ENCODE measurements at regions not wholly inside any gene's neighbourhood (a gene's known extent, or its start where the extent isn't known, plus 50 kb on each side); places are given as distances from the start of the nearest gene placed in this dataset.

- no peak for FAIRE-seq
- no peak for DNase-seq (ENCODE audit: low read depth in 1 of 2, low spot score in 2 of 2)
- Histone ChIP-seq H2BK120ac (replicated peaks; ENCODE audit: low read depth, low read length) (no peak overlapping the region), H4K8ac (ENCODE audit: extremely low read depth, insufficient read depth, low read length) (no peak overlapping the region), H3K18ac (ENCODE audit: extremely low read depth, low read length) (no peak overlapping the region), H3K56ac (replicated peaks; ENCODE audit: insufficient read length, low read depth, low read length) (no peak overlapping the region), H3K4ac (replicated peaks; ENCODE audit: insufficient read length, low read depth, low read length) (no peak overlapping the region), H3K4me2 (ENCODE audit: insufficient read depth in 1 of 2, low read depth in 2 of 2, low read length in 2 of 2) (no peak overlapping the region), H3K4me3 (ENCODE audit: extremely low read depth in 1 of 4, insufficient read depth in 2 of 4, low read depth in 3 of 4, low read length in 4 of 4) (no peak overlapping the region), H2AFZ (ENCODE audit: low read length) (no peak overlapping the region), H4K5ac (ENCODE audit: insufficient read length, low read depth, low read length) (no peak overlapping the region), H3K23ac (ENCODE audit: insufficient read length) (no peak overlapping the region), H2BK12ac (ENCODE audit: low read depth, low read length) (no peak overlapping the region), H3K27me3 (replicated peaks in 1 of 4; ENCODE audit: control insufficient read depth in 3 of 4, extremely low read depth in 1 of 4, insufficient read depth in 3 of 4, low read length in 3 of 4) (no peaks in the 10 kb centered on the region), H4K91ac (replicated peaks; ENCODE audit: insufficient read length, low read length) (no peak overlapping the region), H3K9me3 (ENCODE audit: insufficient read depth in 2 of 2, low read depth in 1 of 2, low read length in 1 of 2) (no peaks in the 10 kb centered on the region), H2BK5ac (ENCODE audit: low read depth, low read length) (no peak overlapping the region), H3K36me3 (ENCODE audit: control insufficient read depth in 2 of 4, insufficient read depth in 4 of 4, low read length in 3 of 4) (no peaks in the 10 kb centered on the region), H3K14ac (ENCODE audit: insufficient read length) (no peak overlapping the region), H2AK5ac (ENCODE audit: low read depth, low read length) (no peak overlapping the region), H3K4me1 (replicated peaks in 1 of 4; ENCODE audit: control insufficient read depth in 3 of 4, insufficient read depth in 4 of 4, low read length in 3 of 4) (no peaks in the 10 kb centered on the region), H3K79me1 (ENCODE audit: low read depth, low read length) (no peaks in the 10 kb centered on the region), H3K9ac (replicated peaks in 1 of 4; ENCODE audit: extremely low read depth in 1 of 4, low read depth in 3 of 4, low read length in 3 of 4) (no peak overlapping the region), H3K27ac (ENCODE audit: low read depth, low read length) (no peak overlapping the region), H2BK15ac (ENCODE audit: low read length) (no peak overlapping the region), H3K23me2 (ENCODE audit: low read depth, low read length) (no peaks in the 10 kb centered on the region), H3K79me2 (ENCODE audit: control insufficient read depth in 1 of 2, insufficient read depth in 2 of 2, low read length in 2 of 2) (no peaks in the 10 kb centered on the region), H4K20me1 (replicated peaks in 1 of 2; ENCODE audit: control insufficient read depth in 1 of 2, insufficient read depth in 2 of 2, low read length in 2 of 2) (no peaks in the 10 kb centered on the region), H2BK20ac (ENCODE audit: low read length) (no peak overlapping the region)
- TF ChIP-seq BACH1 (IDR thresholded peaks at IDR 0.05; ENCODE audit: low read length) (no peak), ATF3 (IDR thresholded peaks at IDR 0.05; ENCODE audit: insufficient read depth, low read depth, low read length) (no peak), ZNF274 (IDR thresholded peaks at IDR 0.05; ENCODE audit: borderline replicate concordance, extremely low read depth, low read length) (no peak), RNF2 (IDR thresholded peaks at IDR 0.05; ENCODE audit: borderline replicate concordance, low read depth, low read length, missing control alignments, poor library complexity, severe bottlenecking) (no peak), MAFK (IDR thresholded peaks at IDR 0.05; ENCODE audit: low read depth, low read length) (no peak), JUND (IDR thresholded peaks at IDR 0.05; ENCODE audit: low read length) (no peak), EGR1 (IDR thresholded peaks at IDR 0.05; ENCODE audit: borderline replicate concordance, low read depth, low read length) (no peak), CHD2 (IDR thresholded peaks at IDR 0.05; ENCODE audit: low read length) (no peak), MAX (IDR thresholded peaks at IDR 0.05) (no peak)
- WGBS, 2 experiments (ENCODE audit: extremely low coverage in 1 of 2, insufficient coverage in 1 of 2, insufficient read length in 1 of 2, insufficient replicate concordance in 2 of 2, low coverage in 1 of 2, low lambda C conversion rate in 2 of 2, missing lambda C conversion rate in 1 of 2) = 86% methylated on average over 1 of the region's 1 CpG; no CpG with 5 or more reads in 1 of the 2 experiments
- ChIA-PET POLR2A (ENCODE audit: partially characterized antibody) (no interaction called here), CTCF (ENCODE audit: partially characterized antibody) (no interaction called here)
Observed at GRCh38 chr5:130496215-130496614, 592.0 kb downstream of the CHSY3 start.

All from H1 (cell line).